Colon (tissue), 2 donors: ENCODE measurements at regions not wholly inside any gene's neighbourhood (a gene's known extent, or its start where the extent isn't known, plus 50 kb on each side); places are given as distances from the start of the nearest gene placed in this dataset.

Experiments used
- FAIRE-seq: peaks from 2 replicates; lab custom pipeline; 2012; peaks lifted over from hg19 to GRCh38; lab: Jason Lieb, UNC
- donor health status: control.
- donor health status: control.

DNA sequence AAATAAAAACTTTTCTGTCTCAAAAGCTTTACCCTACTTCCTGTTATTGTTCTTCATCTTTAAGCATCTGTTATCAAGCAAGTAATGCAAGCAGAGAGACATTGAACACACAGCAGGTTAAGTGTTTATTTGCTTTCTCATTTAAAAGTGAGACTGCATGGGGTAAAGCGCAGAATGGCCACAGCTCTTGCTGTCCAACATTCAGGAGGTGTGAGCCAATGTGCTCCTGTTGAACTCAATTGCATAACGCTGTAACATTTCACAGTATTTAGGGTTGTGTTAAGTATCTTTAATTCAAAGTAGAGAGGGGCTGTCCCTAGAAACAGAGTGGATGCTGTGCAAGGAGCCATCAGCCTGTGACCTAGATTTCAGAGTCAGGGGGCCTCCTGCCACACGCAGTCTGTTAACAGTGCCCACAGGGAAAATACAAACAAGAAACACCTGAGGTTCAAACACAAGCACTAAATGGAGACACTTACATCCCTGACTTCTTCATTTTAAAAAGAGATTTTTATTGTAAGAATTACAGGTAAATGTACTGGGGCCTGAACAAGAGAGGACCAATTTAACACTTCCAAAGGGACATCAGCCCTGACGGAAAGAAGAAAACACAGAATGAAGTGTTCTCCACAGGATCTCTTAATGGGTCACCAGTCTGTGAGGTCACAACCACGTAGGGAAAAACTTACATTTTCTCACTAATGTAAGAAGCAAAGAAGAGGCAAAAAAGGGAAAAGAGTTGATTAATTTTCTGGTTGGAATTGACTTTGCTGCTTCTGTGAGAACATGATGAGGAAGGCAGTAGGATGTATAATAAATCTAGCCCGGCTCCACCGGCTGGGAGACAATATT is 815.1 kb downstream of the VGLL3 start:
- no peak for FAIRE-seq

GRCh38 chr3:86175051-86175536 is 815.9 kb downstream of the VGLL3 start:
- FAIRE-seq, result no peak

GRCh38 chr3:86173401-86173800 is 817.5 kb downstream of the VGLL3 start:
- no peak for FAIRE-seq

DNA sequence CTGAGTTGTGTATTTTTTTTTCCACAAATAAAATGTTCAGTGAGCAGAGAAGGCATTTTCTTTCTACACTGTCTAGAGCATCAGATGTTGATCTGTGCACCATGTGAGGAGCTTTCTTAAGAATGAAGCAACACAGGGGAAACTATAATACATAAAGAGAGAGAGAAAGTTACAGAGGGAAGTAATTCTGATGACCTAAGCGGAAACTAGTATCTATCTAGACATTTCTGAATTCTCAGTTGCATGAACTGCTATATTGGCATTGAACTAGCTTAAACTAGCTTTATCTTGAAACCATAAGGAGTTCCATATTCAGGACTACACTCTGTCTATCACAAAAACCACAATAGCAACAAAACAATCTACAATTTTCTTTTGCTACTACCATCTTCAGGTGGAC is 822.4 kb downstream of the VGLL3 start:
- no peak for FAIRE-seq

GRCh38 chr3:86162521-86162920 is 828.4 kb downstream of the VGLL3 start:
- peak; percentile 53 for FAIRE-seq

- FAIRE-seq, result no peak
These were observed 829.5 kb downstream of the VGLL3 start for GRCh38 chr3:86161493-86161892.

DNA sequence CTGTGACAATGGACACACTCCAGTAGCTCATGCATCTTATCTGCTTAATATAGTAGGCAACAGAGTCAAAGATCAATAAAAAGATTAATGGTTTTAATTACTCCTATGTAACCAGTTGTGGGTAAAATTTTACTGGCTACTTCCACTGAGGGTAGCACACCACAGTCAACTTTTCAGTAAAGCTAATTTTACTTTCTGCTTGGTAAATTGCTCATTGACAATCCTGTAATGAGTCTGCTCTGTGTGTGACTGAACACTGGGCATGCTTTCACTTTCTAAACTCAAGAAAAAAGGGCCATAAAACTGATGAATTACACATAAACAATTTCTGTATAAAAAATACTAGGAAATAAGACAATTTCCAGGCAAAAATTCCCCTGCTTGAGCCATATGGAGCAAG is 838.3 kb downstream of the VGLL3 start:
- no peak for FAIRE-seq

- FAIRE-seq, result no peak
These were observed 841.9 kb downstream of the VGLL3 start for GRCh38 chr3:86149054-86149453.

GRCh38 chr3:86147119-86147518 is 843.8 kb downstream of the VGLL3 start:
- FAIRE-seq, result no peak

DNA sequence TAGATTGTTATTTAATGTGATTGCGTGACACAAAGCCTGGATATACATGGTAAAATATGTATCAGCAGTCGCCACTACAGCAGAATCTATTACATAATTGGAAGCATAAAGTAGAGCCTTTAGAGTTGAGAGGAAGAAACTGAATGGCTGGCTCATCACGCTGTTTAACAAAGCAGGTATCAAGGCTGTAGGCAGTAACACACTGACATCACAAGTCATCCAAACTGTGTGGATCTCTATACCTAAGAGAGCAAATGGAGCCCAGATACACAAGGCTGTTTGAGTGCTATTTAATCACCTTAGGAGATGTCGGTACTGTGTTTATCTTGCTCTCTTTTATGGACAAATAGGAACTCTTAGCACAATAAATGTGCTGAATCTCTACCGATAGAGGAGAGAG is 864.4 kb downstream of the VGLL3 start:
- FAIRE-seq, result no peak
